ENCODE measurements at regions not wholly inside any gene's neighbourhood (a gene's known extent, or its start where the extent isn't known, plus 50 kb on each side); places are given as distances from the start of the nearest gene placed in this dataset.

DNA sequence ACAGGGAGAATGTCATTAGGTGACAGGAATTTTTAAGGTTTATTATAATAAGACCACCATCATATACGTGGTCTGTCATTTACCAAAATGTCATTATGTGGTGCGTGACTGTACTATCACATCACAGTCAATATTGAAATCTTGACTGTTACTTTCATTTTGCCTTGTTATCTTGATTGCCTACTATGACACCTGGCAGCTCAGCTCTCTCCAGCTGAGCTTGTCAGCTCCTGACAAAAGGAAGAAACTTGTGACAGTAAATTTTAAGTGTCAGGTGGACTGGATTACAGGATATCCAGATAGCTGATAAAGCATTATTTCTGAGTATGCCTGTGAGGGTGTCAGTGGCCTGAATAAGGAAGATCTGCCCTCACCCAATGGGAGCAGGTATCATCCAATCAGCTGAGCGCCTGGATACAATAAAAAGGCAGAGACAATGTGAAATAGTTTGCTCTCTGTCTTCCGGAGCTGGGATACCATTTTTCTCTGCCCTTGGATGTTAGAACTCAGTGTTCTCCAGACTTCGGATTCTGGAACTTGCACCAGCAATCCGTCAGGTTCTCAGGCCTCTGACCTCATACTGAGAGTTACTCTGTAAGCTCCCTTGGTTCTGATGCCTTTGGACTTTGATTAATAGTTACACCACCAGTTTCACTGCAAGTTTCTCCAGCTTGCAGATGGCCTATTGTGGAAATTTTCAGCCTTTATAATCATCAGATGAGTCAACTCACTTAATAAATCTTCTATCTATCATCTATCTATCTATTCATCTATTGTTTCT lies 1454.7 kb upstream of the IGFBP7 start:
- no peak for TF ChIP-seq EZH2phosphoT487 (IDR thresholded peaks at IDR 0.05; ENCODE audit: borderline replicate concordance, low read depth, low read length)
- TF ChIP-seq, protein P1, sequence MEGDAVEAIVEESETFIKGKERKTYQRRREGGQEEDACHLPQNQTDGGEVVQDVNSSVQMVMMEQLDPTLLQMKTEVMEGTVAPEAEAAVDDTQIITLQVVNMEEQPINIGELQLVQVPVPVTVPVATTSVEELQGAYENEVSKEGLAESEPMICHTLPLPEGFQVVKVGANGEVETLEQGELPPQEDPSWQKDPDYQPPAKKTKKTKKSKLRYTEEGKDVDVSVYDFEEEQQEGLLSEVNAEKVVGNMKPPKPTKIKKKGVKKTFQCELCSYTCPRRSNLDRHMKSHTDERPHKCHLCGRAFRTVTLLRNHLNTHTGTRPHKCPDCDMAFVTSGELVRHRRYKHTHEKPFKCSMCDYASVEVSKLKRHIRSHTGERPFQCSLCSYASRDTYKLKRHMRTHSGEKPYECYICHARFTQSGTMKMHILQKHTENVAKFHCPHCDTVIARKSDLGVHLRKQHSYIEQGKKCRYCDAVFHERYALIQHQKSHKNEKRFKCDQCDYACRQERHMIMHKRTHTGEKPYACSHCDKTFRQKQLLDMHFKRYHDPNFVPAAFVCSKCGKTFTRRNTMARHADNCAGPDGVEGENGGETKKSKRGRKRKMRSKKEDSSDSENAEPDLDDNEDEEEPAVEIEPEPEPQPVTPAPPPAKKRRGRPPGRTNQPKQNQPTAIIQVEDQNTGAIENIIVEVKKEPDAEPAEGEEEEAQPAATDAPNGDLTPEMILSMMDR (conservative IDR thresholded peaks at IDR 0.05; ENCODE audit: low read length) = no peak
- H3K9me2 ChIP-seq (ENCODE audit: insufficient read depth, low read length) = no peaks in the 10 kb centered on the region
- no peak overlapping the region for H2AFZ ChIP-seq (ENCODE audit: low read length)
- ChIA-PET CTCF (ENCODE audit: unreplicated experiment) (no interaction called here), POLR2A (interaction anchor here (0.6 kb wide), 1 partner anchor 153 kb away, joined by 3 read pairs; no protein-coding TSS in a partner anchor)
- H3K4me3 ChIP-seq (ENCODE audit: low read depth, low read length, poor library complexity, severe bottlenecking) = no peak overlapping the region
- no peak overlapping the region for H3K27ac ChIP-seq (ENCODE audit: low read depth, low read length, poor library complexity, severe bottlenecking)
- DNase-seq (ENCODE audit: low spot score) = no peak
- H3K9me3 ChIP-seq (ENCODE audit: low read length) = no peaks in the 10 kb centered on the region
- BruUV-seq (replicated peaks) = no TSS peak
- intact Hi-C loops (cut with micrococcal nuclease; ENCODE audit: unreplicated experiment) = no loop called here
- no peaks in the 10 kb centered on the region for H4K20me1 ChIP-seq (ENCODE audit: insufficient read depth, low read length)
- no peaks in the 10 kb centered on the region for H3K36me3 ChIP-seq (ENCODE audit: insufficient read depth, low read length)
- H3K4me2 ChIP-seq (ENCODE audit: low read length) = no peak overlapping the region
- no peaks in the 10 kb centered on the region for H3K79me2 ChIP-seq (ENCODE audit: insufficient read depth, low read depth, low read length)
- H3K4me1 ChIP-seq (ENCODE audit: insufficient read depth, low read length, poor library complexity, severe bottlenecking) = no peaks in the 10 kb centered on the region

DNA sequence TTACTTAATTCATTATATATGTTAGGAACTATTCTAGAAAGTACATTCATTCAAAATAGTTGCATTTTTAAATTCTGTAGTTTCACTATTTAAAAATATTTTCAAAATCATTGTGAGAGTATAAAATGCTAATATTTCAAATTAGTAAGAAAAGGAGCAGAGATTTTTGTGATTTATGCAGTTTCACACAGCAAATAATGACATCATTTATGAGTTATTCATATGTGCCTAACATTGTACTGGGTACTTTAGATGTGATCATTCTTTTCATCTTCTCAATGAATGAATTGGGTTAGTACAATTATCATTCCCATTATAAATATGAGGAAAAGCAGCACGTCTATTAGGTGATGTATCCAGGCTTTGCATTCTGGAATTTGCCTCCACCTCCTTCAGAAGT lies 1451.0 kb upstream of the IGFBP7 start:
- Histone ChIP-seq H3K9me2 (ENCODE audit: insufficient read depth, low read length) (no peaks in the 10 kb centered on the region), H3K27ac (ENCODE audit: low read depth, low read length, poor library complexity, severe bottlenecking) (no peak overlapping the region), H3K4me2 (ENCODE audit: low read length) (no peak overlapping the region), H4K20me1 (ENCODE audit: insufficient read depth, low read length) (no peaks in the 10 kb centered on the region), H3K79me2 (ENCODE audit: insufficient read depth, low read depth, low read length) (no peaks in the 10 kb centered on the region), H3K36me3 (ENCODE audit: insufficient read depth, low read length) (no peaks in the 10 kb centered on the region), H3K9me3 (ENCODE audit: low read length) (no peaks in the 10 kb centered on the region), H2AFZ (ENCODE audit: low read length) (no peak overlapping the region), H3K4me3 (ENCODE audit: low read depth, low read length, poor library complexity, severe bottlenecking) (no peak overlapping the region), H3K4me1 (ENCODE audit: insufficient read depth, low read length, poor library complexity, severe bottlenecking) (no peaks in the 10 kb centered on the region)
- no TSS peak for BruUV-seq (replicated peaks)
- POLR2A ChIA-PET = no interaction called here
- TF ChIP-seq EZH2phosphoT487 (IDR thresholded peaks at IDR 0.05; ENCODE audit: borderline replicate concordance, low read depth, low read length) = no peak
- TF ChIP-seq, protein P1 (conservative IDR thresholded peaks at IDR 0.05; ENCODE audit: low read length) = no peak
- no peak for DNase-seq (ENCODE audit: low spot score)
- CTCF ChIA-PET (ENCODE audit: unreplicated experiment) = no interaction called here
- intact Hi-C loops (cut with micrococcal nuclease; ENCODE audit: unreplicated experiment) = no loop called here

DNA sequence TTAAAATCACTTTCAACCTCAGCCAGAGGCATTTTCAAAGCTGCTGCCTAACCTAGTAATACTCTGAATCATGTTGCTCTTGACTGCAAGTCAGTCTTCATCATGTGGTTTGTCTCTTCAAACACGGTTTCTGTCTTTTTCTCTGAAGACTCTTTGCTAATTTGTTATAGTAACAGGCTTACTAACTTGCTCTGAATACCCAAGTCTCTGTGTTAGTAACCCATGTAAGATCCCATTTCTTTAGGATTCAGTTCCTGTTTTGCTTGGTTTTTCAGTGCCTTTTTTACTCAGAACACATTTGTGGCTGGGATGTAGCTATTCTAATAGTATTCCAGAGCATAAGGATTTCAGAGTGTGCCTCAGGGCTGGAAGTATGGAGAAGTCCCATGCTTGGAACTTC lies 1450.6 kb upstream of the IGFBP7 start:
- Histone ChIP-seq H3K27ac (ENCODE audit: low read depth, low read length, poor library complexity, severe bottlenecking) (no peak overlapping the region), H3K4me2 (ENCODE audit: low read length) (no peak overlapping the region), H3K4me3 (ENCODE audit: low read depth, low read length, poor library complexity, severe bottlenecking) (no peak overlapping the region), H3K9me3 (ENCODE audit: low read length) (no peaks in the 10 kb centered on the region), H3K79me2 (ENCODE audit: insufficient read depth, low read depth, low read length) (no peaks in the 10 kb centered on the region), H4K20me1 (ENCODE audit: insufficient read depth, low read length) (no peaks in the 10 kb centered on the region), H3K9me2 (ENCODE audit: insufficient read depth, low read length) (no peaks in the 10 kb centered on the region), H2AFZ (ENCODE audit: low read length) (no peak overlapping the region), H3K36me3 (ENCODE audit: insufficient read depth, low read length) (no peaks in the 10 kb centered on the region), H3K4me1 (ENCODE audit: insufficient read depth, low read length, poor library complexity, severe bottlenecking) (no peaks in the 10 kb centered on the region)
- no peak for DNase-seq (ENCODE audit: low spot score)
- BruUV-seq (replicated peaks) = no TSS peak
- intact Hi-C loops (cut with micrococcal nuclease; ENCODE audit: unreplicated experiment) = no loop called here
- TF ChIP-seq, protein P1 (conservative IDR thresholded peaks at IDR 0.05; ENCODE audit: low read length) = no peak
- TF ChIP-seq EZH2phosphoT487 (IDR thresholded peaks at IDR 0.05; ENCODE audit: borderline replicate concordance, low read depth, low read length) = no peak
- ChIA-PET POLR2A (no interaction called here), CTCF (ENCODE audit: unreplicated experiment) (no interaction called here)
